Stimulated activated CD4-positive, alpha-beta T cell treated with anti-CD3 and anti-CD28 coated beads, Interleukin-1b, Interleukin-23, amount 100 ng/mL, for 48 hours (primary cell): ENCODE measurements at regions not wholly inside any gene's neighbourhood (a gene's known extent, or its start where the extent isn't known, plus 50 kb on each side); places are given as distances from the start of the nearest gene placed in this dataset.
"Not testable (repeated sequence)": the region's sequence is repeated elsewhere in the genome, so short reads cannot be mapped to it uniquely, and the experiment has no call there.

Source experiments
- DNase-seq: peaks from one replicate; pipeline ENCODE4 v3.0.0-alpha.2; 2020

GRCh38 chr6:169973588-169974467 is 222.4 kb downstream of the ERMARD start:
- DNase-seq: not testable (repeated sequence)

- DNase-seq: no peak
Measured at GRCh38 chr6:169972736-169973135, 221.3 kb downstream of the ERMARD start.

GRCh38 chr6:169972101-169972651 is 220.8 kb downstream of the ERMARD start:
- DNase-seq: no peak

GRCh38 chr6:169971081-169971861 is 219.8 kb downstream of the ERMARD start:
- DNase-seq: no peak

- no peak for DNase-seq
Measured at GRCh38 chr6:169970306-169970988, 219.0 kb downstream of the ERMARD start.

- DNase-seq: no peak
Measured at GRCh38 chr6:169969372-169970099, 218.1 kb downstream of the ERMARD start.

- DNase-seq: no peak
Measured at GRCh38 chr6:169968541-169969270, 217.3 kb downstream of the ERMARD start.

- peak; percentile 60 for DNase-seq
Measured at GRCh38 chr6:169967687-169968086, 216.3 kb downstream of the ERMARD start.

- no peak for DNase-seq
Measured at GRCh38 chr6:169966312-169967181, 215.1 kb downstream of the ERMARD start.

GRCh38 chr6:169965657-169966311 is 214.4 kb downstream of the ERMARD start:
- DNase-seq: no peak

- no peak for DNase-seq
Measured at GRCh38 chr6:169965239-169965638, 213.8 kb downstream of the ERMARD start.

- no peak for DNase-seq
Measured at GRCh38 chr6:169964486-169965180, 213.2 kb downstream of the ERMARD start.

GRCh38 chr6:169963581-169964297 is 212.3 kb downstream of the ERMARD start:
- no peak for DNase-seq

GRCh38 chr6:169962604-169963469 is 211.4 kb downstream of the ERMARD start:
- DNase-seq: no peak

GRCh38 chr6:169961772-169962561 is 210.5 kb downstream of the ERMARD start:
- DNase-seq: no peak

- no peak for DNase-seq
Measured at GRCh38 chr6:169960886-169961611, 209.6 kb downstream of the ERMARD start.
